GM12891 (cell line): ENCODE measurements at regions not wholly inside any gene's neighbourhood (a gene's known extent, or its start where the extent isn't known, plus 50 kb on each side); places are given as distances from the start of the nearest gene placed in this dataset.

Source experiments
- PAX5 ChIP-seq: IDR thresholded peaks from 2 replicates; pipeline ENCODE4 v1.6.1; 2011; ENCODE audit warnings: low read length, moderate library complexity, mild to moderate bottlenecking; ENCODE audit not compliant: insufficient read depth, severe bottlenecking
- POLR2A ChIP-seq: IDR thresholded peaks from 2 replicates; pipeline ENCODE4 v1.6.1; 2011; ENCODE audit warnings: low read depth, low read length, control low read depth
- POLR2AphosphoS5 ChIP-seq: IDR thresholded peaks from 2 replicates; pipeline ENCODE4 v1.6.1; 2011; ENCODE audit warnings: low read depth, low read length, control low read depth
- POU2F2 ChIP-seq: IDR thresholded peaks from 2 replicates; pipeline ENCODE4 v1.6.1; 2011; ENCODE audit warnings: low read depth, mild to moderate bottlenecking, control low read depth, low read length, moderate library complexity
- SPI1 ChIP-seq: IDR thresholded peaks from 2 replicates; pipeline ENCODE4 v1.6.1; 2011; ENCODE audit warnings: low read depth, low read length, control low read depth
- TAF1 ChIP-seq: IDR thresholded peaks from 2 replicates; pipeline ENCODE4 v1.6.1; 2011; ENCODE audit warnings: low read depth, low read length, control low read depth

DNA sequence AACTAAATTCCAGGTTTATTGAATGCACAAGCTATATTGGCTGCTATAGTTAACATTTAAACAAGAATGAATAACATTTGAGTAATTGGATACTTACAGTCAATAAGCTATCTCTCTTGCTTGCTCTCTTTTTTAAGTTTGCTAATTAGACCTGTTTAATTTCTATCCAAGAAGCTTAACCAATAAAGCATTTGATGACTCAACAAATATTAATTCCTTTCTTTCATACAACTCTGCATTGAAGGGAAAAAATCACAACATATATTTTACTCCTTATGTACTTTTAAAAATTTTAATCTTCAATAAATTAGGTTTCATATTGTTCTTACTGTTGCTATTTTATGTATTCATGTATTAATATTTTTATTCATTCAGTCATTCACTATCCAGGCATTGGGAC is 1552.6 kb upstream of the ADGRL3 start:
- TF ChIP-seq POU2F2 (no peak), POLR2A (no peak), POLR2AphosphoS5 (no peak), TAF1 (no peak), PAX5 (no peak), SPI1 (no peak)
